HepG2 (cell line): ENCODE measurements at regions not wholly inside any gene's neighbourhood (a gene's known extent, or its start where the extent isn't known, plus 50 kb on each side); places are given as distances from the start of the nearest gene placed in this dataset.

Source experiments
- ATAC-seq: fragments of 200-7000 bp; cut with Tn5 transposase; 3 replicates; pipeline ENCODE4 v1.9.1; 2020; ENCODE audit warnings: mild to moderate bottlenecking, moderate library complexity
- BruUV-seq: library from RNA; stranded (reverse); fragments of 400-500 nt; replicated peaks from 2 replicates; lab custom pipeline; 2021; lab: Mats Ljungman, UMichigan
- CTCF ChIA-PET: fragments of 300-600 bp; formaldehyde crosslinking; extraction: SDS; loops from one replicate; lab custom pipeline; 2021; ENCODE audit warnings: low total read pairs, inconsistent platforms, low intra/inter-chr PET ratio; lab: Yijun Ruan, JAX
- POLR2A ChIA-PET: fragments of 350-600 bp; sonication (Branson Sonifier 250); formaldehyde crosslinking; loops from one replicate; lab custom pipeline; 2020; ENCODE audit warnings: antibody characterized with exemption, inconsistent platforms; lab: Yijun Ruan, JAX
- DNase-seq: peaks from one replicate; pipeline ENCODE4 v3.0.0-alpha.2; 2015; ENCODE audit warnings: low spot score
- FAIRE-seq: peaks from 3 replicates; lab custom pipeline; 2011; peaks lifted over from hg19 to GRCh38; lab: Jason Lieb, UNC
- H2AFZ ChIP-seq: one replicate; pipeline ENCODE4 v1.6.1; 2011; ENCODE audit warnings: low read length, inconsistent platforms
- H3K27ac ChIP-seq: fragments of 300-600 bp; 3 replicates; pipeline ENCODE4 v1.8.0; 2011; ENCODE audit warnings: mixed run types, mild to moderate bottlenecking, mixed read lengths, low read length, inconsistent platforms; ENCODE audit not compliant: insufficient read depth; ENCODE audit errors: extremely low read length
- H3K27me3 ChIP-seq, 2 experiments: fragments of 200-600 bp in 1 of 2; 2 replicates in 1 of 2; 3 replicates in 1 of 2; pipeline versions ENCODE4 v1.6.0 to v1.8.0; 2011; ENCODE audit warnings: low read length in 2 of 2, mild to moderate bottlenecking in 2 of 2, moderate library complexity in 2 of 2, inconsistent platforms in 1 of 2; ENCODE audit not compliant: insufficient read depth in 2 of 2, control insufficient read depth in 1 of 2
- H3K36me3 ChIP-seq, 2 experiments: fragments of 200-600 bp in 1 of 2; replicated peaks in 1 of 2; 2 replicates in 1 of 2; 3 replicates in 1 of 2; pipeline versions ENCODE4 v1.5.1 to v1.8.0; 2011; ENCODE audit warnings: low read length in 2 of 2, inconsistent platforms in 1 of 2; ENCODE audit not compliant: insufficient read depth in 2 of 2, control insufficient read depth in 1 of 2
- H3K4me1 ChIP-seq: 2 replicates; pipeline ENCODE4 v1.5.1; 2012; ENCODE audit warnings: low read length, inconsistent platforms; ENCODE audit not compliant: insufficient read depth
- H3K4me2 ChIP-seq: 2 replicates; pipeline ENCODE4 v1.6.0; 2011; ENCODE audit warnings: low read depth, low read length, inconsistent platforms
- H3K4me3 ChIP-seq, 3 experiments: fragments of 200-600 bp in 1 of 3; sonication (generic), shearing (Covaris generic) in 1 of 3; replicated peaks in 1 of 3; 2 replicates each; pipeline ENCODE4 v1.5.1; 2011 to 2016; ENCODE audit warnings: low read length in 3 of 3, inconsistent platforms in 2 of 3, low read depth in 2 of 3, mild to moderate bottlenecking in 2 of 3, control low read depth in 1 of 3, mixed read lengths in 1 of 3; ENCODE audit not compliant: insufficient read depth in 1 of 3
- H3K79me2 ChIP-seq: one replicate; pipeline ENCODE4 v1.6.1; 2011; ENCODE audit warnings: low read length, inconsistent platforms; ENCODE audit not compliant: insufficient read depth
- H3K9ac ChIP-seq: 2 replicates; pipeline ENCODE4 v1.6.0; 2011; ENCODE audit warnings: mild to moderate bottlenecking, low read depth, low read length, inconsistent platforms; ENCODE audit not compliant: insufficient read depth
- H3K9me3 ChIP-seq: 2 replicates; pipeline ENCODE4 v1.5.1; 2012; ENCODE audit warnings: mild to moderate bottlenecking, low read length
- H4K20me1 ChIP-seq: 2 replicates; pipeline ENCODE4 v1.6.0; 2011; ENCODE audit warnings: inconsistent platforms, mild to moderate bottlenecking, low read length, moderate library complexity; ENCODE audit not compliant: insufficient read depth
- CSRNP2 ChIP-seq: sonication (generic); formaldehyde crosslinking; conservative IDR thresholded peaks from 2 replicates; pipeline ENCODE4 v1.8.0; 2022; ENCODE audit warnings: low read depth, missing genetic modification reagents
- KDM3A ChIP-seq: IDR thresholded peaks from 2 replicates; pipeline ENCODE4 v1.6.1; 2018; ENCODE audit warnings: low read depth, missing compliant biosample characterization
- PAF1 ChIP-seq: IDR thresholded peaks from 2 replicates; pipeline ENCODE4 v1.6.1; 2016; ENCODE audit warnings: missing genetic modification reagents, missing compliant biosample characterization
- SRSF4 ChIP-seq: fragments of 200-400 bp; formaldehyde crosslinking; IDR thresholded peaks from one replicate; pipeline ENCODE4 v1.6.1; 2018; ENCODE audit warnings: mild to moderate bottlenecking, low read depth, low read length, moderate library complexity; ENCODE audit not compliant: poor library complexity, severe bottlenecking
- ZNF362 ChIP-seq: sonication (generic); formaldehyde crosslinking; IDR thresholded peaks from 2 replicates; pipeline ENCODE4 v1.4.0; 2020; ENCODE audit warnings: missing genetic modification reagents, mild to moderate bottlenecking, borderline replicate concordance
- ZNF432 ChIP-seq: sonication (generic); formaldehyde crosslinking; IDR thresholded peaks from 2 replicates; pipeline ENCODE4 v1.5.0; 2020; ENCODE audit warnings: missing genetic modification reagents, mild to moderate bottlenecking, borderline replicate concordance
- ZNF589 ChIP-seq: sonication (generic); formaldehyde crosslinking; conservative IDR thresholded peaks from 2 replicates; pipeline ENCODE4 v1.8.0; 2022; ENCODE audit warnings: mild to moderate bottlenecking, moderate library complexity, missing genetic modification reagents
- ZNF660 ChIP-seq: sonication (generic); formaldehyde crosslinking; IDR thresholded peaks from 2 replicates; pipeline ENCODE4 v1.5.1; 2020; ENCODE audit warnings: mild to moderate bottlenecking, low read depth, missing genetic modification reagents, borderline replicate concordance
- ZNF703 ChIP-seq: sonication (generic); formaldehyde crosslinking; IDR thresholded peaks from 2 replicates; pipeline ENCODE4 v1.5.1; 2020; ENCODE audit warnings: missing genetic modification reagents, mild to moderate bottlenecking, moderate library complexity, borderline replicate concordance
- ZNF878 ChIP-seq: sonication (generic); formaldehyde crosslinking; IDR thresholded peaks from 2 replicates; pipeline ENCODE4 v1.8.1; 2023; ENCODE audit warnings: mild to moderate bottlenecking, missing genetic modification reagents, moderate library complexity
- in situ Hi-C: cut with HindIII; loops from 2 replicates; pipeline ENCODE4 v1.10.0; 2017; ENCODE audit warnings: low pct_unique_long_range_greater_than_20kb; ENCODE audit not compliant: extremely low pct_ligation_motif_present
- intact Hi-C: fragments of 100-400 bp; cut with micrococcal nuclease; formaldehyde crosslinking; loops from one replicate; pipeline ENCODE4 v1.10.0; 2022; ENCODE audit not compliant: unreplicated experiment
- TF ChIP-seq, protein P1 (sequence below): sonication (generic); formaldehyde crosslinking; IDR thresholded peaks from 2 replicates; pipeline ENCODE4 v1.4.0; 2020; ENCODE audit warnings: missing genetic modification reagents, borderline replicate concordance
- TF ChIP-seq, protein P2 (sequence below): sonication (generic); IDR thresholded peaks from 2 replicates; pipeline ENCODE4 v1.6.1; 2016; ENCODE audit warnings: low read depth, borderline replicate concordance
- TF ChIP-seq, protein P3 (sequence below): sonication (generic); formaldehyde crosslinking; IDR thresholded peaks from 2 replicates; pipeline ENCODE4 v1.8.0; 2022; ENCODE audit warnings: missing genetic modification reagents, mild to moderate bottlenecking, inconsistent platforms, borderline replicate concordance

- TF ChIP-seq, protein P1, sequence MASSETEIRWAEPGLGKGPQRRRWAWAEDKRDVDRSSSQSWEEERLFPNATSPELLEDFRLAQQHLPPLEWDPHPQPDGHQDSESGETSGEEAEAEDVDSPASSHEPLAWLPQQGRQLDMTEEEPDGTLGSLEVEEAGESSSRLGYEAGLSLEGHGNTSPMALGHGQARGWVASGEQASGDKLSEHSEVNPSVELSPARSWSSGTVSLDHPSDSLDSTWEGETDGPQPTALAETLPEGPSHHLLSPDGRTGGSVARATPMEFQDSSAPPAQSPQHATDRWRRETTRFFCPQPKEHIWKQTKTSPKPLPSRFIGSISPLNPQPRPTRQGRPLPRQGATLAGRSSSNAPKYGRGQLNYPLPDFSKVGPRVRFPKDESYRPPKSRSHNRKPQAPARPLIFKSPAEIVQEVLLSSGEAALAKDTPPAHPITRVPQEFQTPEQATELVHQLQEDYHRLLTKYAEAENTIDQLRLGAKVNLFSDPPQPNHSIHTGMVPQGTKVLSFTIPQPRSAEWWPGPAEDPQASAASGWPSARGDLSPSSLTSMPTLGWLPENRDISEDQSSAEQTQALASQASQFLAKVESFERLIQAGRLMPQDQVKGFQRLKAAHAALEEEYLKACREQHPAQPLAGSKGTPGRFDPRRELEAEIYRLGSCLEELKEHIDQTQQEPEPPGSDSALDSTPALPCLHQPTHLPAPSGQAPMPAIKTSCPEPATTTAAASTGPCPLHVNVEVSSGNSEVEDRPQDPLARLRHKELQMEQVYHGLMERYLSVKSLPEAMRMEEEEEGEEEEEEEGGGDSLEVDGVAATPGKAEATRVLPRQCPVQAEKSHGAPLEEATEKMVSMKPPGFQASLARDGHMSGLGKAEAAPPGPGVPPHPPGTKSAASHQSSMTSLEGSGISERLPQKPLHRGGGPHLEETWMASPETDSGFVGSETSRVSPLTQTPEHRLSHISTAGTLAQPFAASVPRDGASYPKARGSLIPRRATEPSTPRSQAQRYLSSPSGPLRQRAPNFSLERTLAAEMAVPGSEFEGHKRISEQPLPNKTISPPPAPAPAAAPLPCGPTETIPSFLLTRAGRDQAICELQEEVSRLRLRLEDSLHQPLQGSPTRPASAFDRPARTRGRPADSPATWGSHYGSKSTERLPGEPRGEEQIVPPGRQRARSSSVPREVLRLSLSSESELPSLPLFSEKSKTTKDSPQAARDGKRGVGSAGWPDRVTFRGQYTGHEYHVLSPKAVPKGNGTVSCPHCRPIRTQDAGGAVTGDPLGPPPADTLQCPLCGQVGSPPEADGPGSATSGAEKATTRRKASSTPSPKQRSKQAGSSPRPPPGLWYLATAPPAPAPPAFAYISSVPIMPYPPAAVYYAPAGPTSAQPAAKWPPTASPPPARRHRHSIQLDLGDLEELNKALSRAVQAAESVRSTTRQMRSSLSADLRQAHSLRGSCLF (CRISPR knock-in tag), result no peak
Observed at GRCh38 chr10:78609976-78610375, 458.8 kb upstream of the ZMIZ1 start (continued).

- CTCF ChIA-PET, result no interaction called here
- in situ Hi-C loops, result no loop called here
- no peak overlapping the region for H2AFZ ChIP-seq
- H3K79me2 ChIP-seq, result no peaks in the 10 kb centered on the region
- no peaks in the 10 kb centered on the region for H3K4me1 ChIP-seq
- intact Hi-C loops, result no loop called here
- H3K27ac ChIP-seq, result no peak overlapping the region
- no peak overlapping the region for H3K9ac ChIP-seq
- DNase-seq (no peak), ATAC-seq (no peak), FAIRE-seq (no peak)
- peaks cover 7% of the 10 kb centered on the region for H3K9me3 ChIP-seq
- POLR2A ChIA-PET, result no interaction called here
- BruUV-seq, result no TSS peak
- H4K20me1 ChIP-seq, result no peaks in the 10 kb centered on the region
- no peaks in the 10 kb centered on the region for H3K36me3 ChIP-seq
- H3K4me3 ChIP-seq, result no peak overlapping the region
- no peak overlapping the region for H3K4me2 ChIP-seq
- H3K27me3 ChIP-seq, result peaks cover 0 to 8% of the 10 kb centered on the region in 2 experiments; a peak in 2 of 5 replicates
- TF ChIP-seq ZNF589 (CRISPR knock-in tag) (no peak), ZNF432 (CRISPR knock-in tag) (no peak), SRSF4 (no peak), ZNF878 (CRISPR knock-in tag) (no peak), KDM3A (no peak), PAF1 (no peak), ZNF362 (no peak), CSRNP2 (CRISPR knock-in tag) (no peak), ZNF660 (CRISPR knock-in tag) (no peak), ZNF703 (CRISPR knock-in tag) (no peak)
- TF ChIP-seq, protein P2, sequence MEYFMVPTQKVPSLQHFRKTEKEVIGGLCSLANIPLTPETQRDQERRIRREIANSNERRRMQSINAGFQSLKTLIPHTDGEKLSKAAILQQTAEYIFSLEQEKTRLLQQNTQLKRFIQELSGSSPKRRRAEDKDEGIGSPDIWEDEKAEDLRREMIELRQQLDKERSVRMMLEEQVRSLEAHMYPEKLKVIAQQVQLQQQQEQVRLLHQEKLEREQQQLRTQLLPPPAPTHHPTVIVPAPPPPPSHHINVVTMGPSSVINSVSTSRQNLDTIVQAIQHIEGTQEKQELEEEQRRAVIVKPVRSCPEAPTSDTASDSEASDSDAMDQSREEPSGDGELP, result no peak
- TF ChIP-seq, protein P3, sequence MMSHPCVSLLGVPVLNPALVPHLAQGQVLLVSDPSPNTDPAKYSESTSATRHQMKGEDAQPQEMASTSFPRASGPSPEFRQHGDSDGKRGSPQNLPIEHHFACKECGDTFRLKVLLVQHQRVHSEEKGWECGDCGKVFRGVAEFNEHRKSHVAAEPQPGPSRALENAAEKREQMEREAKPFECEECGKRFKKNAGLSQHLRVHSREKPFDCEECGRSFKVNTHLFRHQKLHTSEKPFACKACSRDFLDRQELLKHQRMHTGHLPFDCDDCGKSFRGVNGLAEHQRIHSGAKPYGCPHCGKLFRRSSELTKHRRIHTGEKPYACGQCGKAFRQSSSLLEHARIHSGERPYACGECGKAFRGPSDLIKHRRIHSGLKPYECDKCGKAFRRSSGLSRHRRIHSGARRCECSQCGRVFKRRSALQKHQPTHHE (CRISPR knock-in tag), result no peak
Observed at GRCh38 chr10:78613132-78613531, 455.6 kb upstream of the ZMIZ1 start.
